Caco-2 (cell line): ENCODE measurements at regions not wholly inside any gene's neighbourhood (a gene's known extent, or its start where the extent isn't known, plus 50 kb on each side); places are given as distances from the start of the nearest gene placed in this dataset.

Experiments used
- BruUV-seq: library from RNA; stranded (reverse); fragments of 400-500 nt; replicated peaks from 2 replicates; lab custom pipeline; 2021; lab: Mats Ljungman, UMichigan
- CTCF ChIA-PET: fragments of 300-600 bp; sonication (Branson Sonifier 250); formaldehyde crosslinking; loops from one replicate; lab custom pipeline; 2022; ENCODE audit warnings: antibody characterized with exemption; lab: Charles Lee
- POLR2A ChIA-PET: fragments of 300-600 bp; sonication (Branson Sonifier 250); formaldehyde crosslinking; loops from one replicate; lab custom pipeline; 2022; ENCODE audit warnings: antibody characterized with exemption; lab: Charles Lee
- DNase-seq, 2 experiments: peaks; one replicate each; pipeline versions ENCODE4 v3.0.0 to v3.0.0-alpha.2; 2020 to 2022
- H3K27me3 ChIP-seq: replicated peaks from 2 replicates; pipeline ENCODE4 v1.6.0; 2011; ENCODE audit warnings: low read length; ENCODE audit not compliant: control insufficient read depth, insufficient read depth
- H3K36me3 ChIP-seq: 2 replicates; pipeline ENCODE4 v1.5.1; 2011; ENCODE audit warnings: low read length; ENCODE audit not compliant: control insufficient read depth, insufficient read depth
- H3K4me1 ChIP-seq: fragments of 250-450 bp; sonication (Bioruptor Pico); 2 replicates; pipeline ENCODE4 v1.5.1; 2020; ENCODE audit warnings: mild to moderate bottlenecking
- H3K4me3 ChIP-seq: 2 replicates; pipeline ENCODE4 v1.5.1; 2011; ENCODE audit warnings: low read depth, mild to moderate bottlenecking, control low read depth, low read length
- H3K9me3 ChIP-seq: fragments of 250-450 bp; sonication (Bioruptor Pico); 2 replicates; pipeline ENCODE4 v1.5.1; 2020; ENCODE audit warnings: mild to moderate bottlenecking, moderate library complexity
- H3K27ac Mint-ChIP-seq: one replicate; pipeline ENCODE4 v1.8.0; 2022; ENCODE audit warnings: mixed read lengths; ENCODE audit not compliant: unreplicated experiment
- H3K27me3 Mint-ChIP-seq: one replicate; pipeline ENCODE4 v1.8.0; 2022; ENCODE audit warnings: mixed read lengths; ENCODE audit not compliant: insufficient read depth, unreplicated experiment
- H3K36me3 Mint-ChIP-seq: one replicate; pipeline ENCODE4 v1.8.0; 2022; ENCODE audit warnings: mild to moderate bottlenecking, mixed read lengths; ENCODE audit not compliant: insufficient read depth, unreplicated experiment
- H3K4me1 Mint-ChIP-seq: one replicate; pipeline ENCODE4 v1.8.0; 2022; ENCODE audit warnings: low read depth, mixed read lengths; ENCODE audit not compliant: unreplicated experiment
- H3K4me3 Mint-ChIP-seq: one replicate; pipeline ENCODE4 v1.8.0; 2022; ENCODE audit warnings: mild to moderate bottlenecking, moderate library complexity, mixed read lengths; ENCODE audit not compliant: unreplicated experiment
- H3K9me3 Mint-ChIP-seq: one replicate; pipeline ENCODE4 v1.8.0; 2022; ENCODE audit warnings: mixed read lengths; ENCODE audit not compliant: unreplicated experiment
- intact Hi-C: fragments of 100-400 bp; cut with micrococcal nuclease; formaldehyde crosslinking; loops from one replicate; pipeline ENCODE4 v1.10.0; 2022; ENCODE audit not compliant: unreplicated experiment
- TF ChIP-seq, protein P1 (sequence below), 2 experiments: fragments of 200-600 bp in 1 of 2; IDR thresholded peaks; 1 replicate in 1 of 2; 2 replicates in 1 of 2; pipeline versions ENCODE4 v1.5.1 to v1.8.0; 2011 to 2022; ENCODE audit warnings: antibody characterized with exemption in 1 of 2, control low read depth in 1 of 2, inconsistent platforms in 1 of 2, low read depth in 1 of 2, low read length in 1 of 2, mild to moderate bottlenecking in 1 of 2, moderate library complexity in 1 of 2; ENCODE audit not compliant: insufficient read depth in 1 of 2, severe bottlenecking in 1 of 2, unreplicated experiment in 1 of 2

DNA sequence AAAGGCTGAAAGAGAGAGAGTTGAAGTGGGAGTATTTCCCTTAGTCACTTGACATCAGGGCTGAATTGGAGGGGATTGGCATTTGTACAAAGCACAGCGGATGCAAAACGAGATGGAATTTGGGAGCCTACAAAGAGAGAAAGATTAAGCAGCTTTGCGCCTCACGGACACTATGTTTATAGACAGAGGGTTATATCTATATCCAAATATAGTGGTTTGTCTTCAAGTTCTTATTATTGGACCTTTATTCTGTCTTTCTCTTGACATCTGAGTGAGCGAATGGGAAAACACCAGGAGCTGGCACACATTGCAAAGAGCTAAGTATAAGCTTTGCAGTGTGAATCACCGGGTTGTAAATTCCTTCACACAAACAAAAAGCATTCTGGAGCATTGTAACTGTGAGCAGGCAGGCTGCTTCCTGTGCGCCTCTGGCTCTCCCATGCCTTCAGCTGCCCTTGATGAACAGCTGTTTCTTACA, 500.2 kb downstream of the STIM2 start:
- Histone ChIP-seq H3K4me3 (no peak overlapping the region), H3K4me1 (no peaks in the 10 kb centered on the region), H3K27me3 (no peaks in the 10 kb centered on the region), H3K9me3 (no peaks in the 10 kb centered on the region), H3K36me3 (no peaks in the 10 kb centered on the region)
- POLR2A ChIA-PET = no interaction called here
- H3K27ac Mint-ChIP-seq = no peak overlapping the region
- DNase-seq = peak in 1 of 2 experiments; percentile 4
- no TSS peak for BruUV-seq
- intact Hi-C loops = loop anchor here (10.0 kb wide), 1 partner anchor 84 kb away; no protein-coding TSS in a partner anchor
- H3K4me1 Mint-ChIP-seq = peaks cover 11% of the 10 kb centered on the region
- H3K27me3 Mint-ChIP-seq = peaks cover 3% of the 10 kb centered on the region
- no peak overlapping the region for H3K4me3 Mint-ChIP-seq
- TF ChIP-seq, protein P1, sequence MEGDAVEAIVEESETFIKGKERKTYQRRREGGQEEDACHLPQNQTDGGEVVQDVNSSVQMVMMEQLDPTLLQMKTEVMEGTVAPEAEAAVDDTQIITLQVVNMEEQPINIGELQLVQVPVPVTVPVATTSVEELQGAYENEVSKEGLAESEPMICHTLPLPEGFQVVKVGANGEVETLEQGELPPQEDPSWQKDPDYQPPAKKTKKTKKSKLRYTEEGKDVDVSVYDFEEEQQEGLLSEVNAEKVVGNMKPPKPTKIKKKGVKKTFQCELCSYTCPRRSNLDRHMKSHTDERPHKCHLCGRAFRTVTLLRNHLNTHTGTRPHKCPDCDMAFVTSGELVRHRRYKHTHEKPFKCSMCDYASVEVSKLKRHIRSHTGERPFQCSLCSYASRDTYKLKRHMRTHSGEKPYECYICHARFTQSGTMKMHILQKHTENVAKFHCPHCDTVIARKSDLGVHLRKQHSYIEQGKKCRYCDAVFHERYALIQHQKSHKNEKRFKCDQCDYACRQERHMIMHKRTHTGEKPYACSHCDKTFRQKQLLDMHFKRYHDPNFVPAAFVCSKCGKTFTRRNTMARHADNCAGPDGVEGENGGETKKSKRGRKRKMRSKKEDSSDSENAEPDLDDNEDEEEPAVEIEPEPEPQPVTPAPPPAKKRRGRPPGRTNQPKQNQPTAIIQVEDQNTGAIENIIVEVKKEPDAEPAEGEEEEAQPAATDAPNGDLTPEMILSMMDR (IDR thresholded peaks at IDR 0.05; ENCODE audit: insufficient read depth in 1 of 2, low read depth in 1 of 2, low read length in 1 of 2, severe bottlenecking in 1 of 2, unreplicated experiment in 1 of 2) = no peak
- no peaks in the 10 kb centered on the region for H3K36me3 Mint-ChIP-seq
- no peaks in the 10 kb centered on the region for H3K9me3 Mint-ChIP-seq
- CTCF ChIA-PET = no interaction called here

DNA sequence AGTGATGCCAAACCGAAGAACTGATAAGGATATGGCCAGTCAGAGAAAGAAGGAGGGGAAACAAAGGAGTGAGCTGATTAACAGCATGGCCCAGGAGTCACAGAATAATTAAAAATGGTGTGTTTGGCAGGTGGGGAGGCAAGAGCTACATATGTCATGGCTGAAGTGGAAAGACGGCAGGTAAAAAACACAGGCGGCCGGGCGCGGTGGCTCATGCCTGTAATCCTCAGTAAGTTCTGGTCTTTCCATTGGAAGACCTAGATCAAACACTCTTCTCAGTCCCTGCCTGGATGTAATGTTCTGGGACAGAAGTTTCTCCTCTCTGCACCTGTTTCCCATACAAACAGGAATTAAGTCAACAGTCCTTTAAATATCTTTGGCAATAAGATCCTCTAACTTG, 503.9 kb downstream of the STIM2 start:
- H3K27me3 Mint-ChIP-seq = peaks cover 3% of the 10 kb centered on the region
- intact Hi-C loops = loop anchor here (10.0 kb wide), 1 partner anchor 80 kb away; no protein-coding TSS in a partner anchor
- H3K36me3 ChIP-seq = no peaks in the 10 kb centered on the region
- CTCF ChIA-PET = no interaction called here
- H3K36me3 Mint-ChIP-seq = no peaks in the 10 kb centered on the region
- H3K27me3 ChIP-seq = no peaks in the 10 kb centered on the region
- TF ChIP-seq, protein P1 (IDR thresholded peaks at IDR 0.05; ENCODE audit: insufficient read depth in 1 of 2, low read depth in 1 of 2, low read length in 1 of 2, severe bottlenecking in 1 of 2, unreplicated experiment in 1 of 2) = no peak
- no peak for DNase-seq
- BruUV-seq = no TSS peak
- H3K4me1 ChIP-seq = no peaks in the 10 kb centered on the region
- H3K4me1 Mint-ChIP-seq = peaks cover 11% of the 10 kb centered on the region
- POLR2A ChIA-PET = no interaction called here
- no peak overlapping the region for H3K4me3 ChIP-seq
- H3K27ac Mint-ChIP-seq = no peak overlapping the region
- H3K9me3 ChIP-seq = no peaks in the 10 kb centered on the region
- no peaks in the 10 kb centered on the region for H3K9me3 Mint-ChIP-seq
- H3K4me3 Mint-ChIP-seq = no peak overlapping the region

DNA sequence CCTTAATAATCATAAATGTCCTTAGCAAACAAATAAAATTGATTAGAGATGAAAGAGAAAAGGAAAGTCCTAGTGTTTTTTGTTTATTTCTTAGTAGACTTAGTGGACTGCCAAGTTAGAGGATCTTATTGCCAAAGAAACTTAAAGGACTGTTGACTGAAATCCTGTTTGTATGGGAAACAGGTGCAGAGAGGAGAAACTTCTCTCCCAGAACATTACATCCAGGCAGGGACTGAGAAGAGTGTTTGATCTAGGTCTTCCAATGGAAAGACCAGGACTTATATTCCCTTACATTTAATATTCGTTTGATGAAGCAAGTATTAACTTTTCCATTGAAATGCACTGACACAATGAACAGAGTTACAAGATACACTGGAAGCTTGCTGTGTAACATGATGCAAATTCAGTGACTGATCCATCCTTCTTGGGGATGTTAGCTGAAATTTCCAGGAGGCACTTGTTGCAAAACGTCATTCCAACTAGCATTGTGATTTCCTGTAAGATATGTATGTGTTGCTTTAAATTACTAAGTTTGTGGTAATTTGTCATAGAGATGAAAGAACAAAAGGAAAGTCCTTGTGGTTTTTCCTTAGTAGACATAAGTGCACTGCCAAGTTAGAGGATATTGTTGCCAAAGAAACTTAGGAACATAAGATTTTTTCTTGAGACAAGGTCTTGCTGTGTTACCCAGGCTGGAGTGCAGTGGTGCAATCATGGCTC, 505.6 kb downstream of the STIM2 start:
- no TSS peak for BruUV-seq
- Mint-ChIP-seq H3K27ac (no peak overlapping the region), H3K9me3 (no peaks in the 10 kb centered on the region), H3K27me3 (peaks cover 3% of the 10 kb centered on the region), H3K4me1 (peaks cover 2% of the 10 kb centered on the region), H3K36me3 (no peaks in the 10 kb centered on the region), H3K4me3 (no peak overlapping the region)
- POLR2A ChIA-PET = no interaction called here
- H3K4me1 ChIP-seq = no peaks in the 10 kb centered on the region
- TF ChIP-seq, protein P1 (IDR thresholded peaks at IDR 0.05; ENCODE audit: insufficient read depth in 1 of 2, low read depth in 1 of 2, low read length in 1 of 2, severe bottlenecking in 1 of 2, unreplicated experiment in 1 of 2) = no peak
- DNase-seq = no peak
- intact Hi-C loops = loop anchor here (10.0 kb wide), 1 partner anchor 79 kb away; no protein-coding TSS in a partner anchor
- H3K36me3 ChIP-seq = no peaks in the 10 kb centered on the region
- no peaks in the 10 kb centered on the region for H3K27me3 ChIP-seq
- CTCF ChIA-PET = no interaction called here
- no peak overlapping the region for H3K4me3 ChIP-seq
- no peaks in the 10 kb centered on the region for H3K9me3 ChIP-seq
